HEK293T (cell line): ENCODE measurements at regions not wholly inside any gene's neighbourhood (a gene's known extent, or its start where the extent isn't known, plus 50 kb on each side); places are given as distances from the start of the nearest gene placed in this dataset.

Experiments
- CTBP1 ChIP-seq: fragments of 450-650 bp; IDR thresholded peaks from 2 replicates; pipeline ENCODE4 v1.6.1; 2016; ENCODE audit warnings: borderline replicate concordance
- ELF4 ChIP-seq: fragments of 450-650 bp; IDR thresholded peaks from 2 replicates; pipeline ENCODE4 v1.6.1; 2017; ENCODE audit warnings: antibody characterized with exemption
- FOXA1 ChIP-seq: fragments of 450-650 bp; IDR thresholded peaks from 2 replicates; pipeline ENCODE4 v1.6.1; 2016; ENCODE audit warnings: mild to moderate bottlenecking
- HDGF ChIP-seq: fragments of 450-650 bp; IDR thresholded peaks from 2 replicates; pipeline ENCODE4 v1.6.1; 2017; ENCODE audit warnings: antibody characterized with exemption, borderline replicate concordance
- L3MBTL2 ChIP-seq: fragments of 450-650 bp; conservative IDR thresholded peaks from 2 replicates; pipeline ENCODE4 v1.6.1; 2016; ENCODE audit warnings: mild to moderate bottlenecking
- NFRKB ChIP-seq: fragments of 450-650 bp; IDR thresholded peaks from 2 replicates; pipeline ENCODE4 v1.6.1; 2016; ENCODE audit warnings: mild to moderate bottlenecking, moderate library complexity
- SP1 ChIP-seq: fragments of 450-650 bp; IDR thresholded peaks from 2 replicates; pipeline ENCODE4 v1.6.1; 2017
- SUZ12 ChIP-seq: fragments of 450-650 bp; IDR thresholded peaks from 2 replicates; pipeline ENCODE4 v1.6.1; 2016; ENCODE audit warnings: mild to moderate bottlenecking
- TARDBP ChIP-seq: fragments of 450-650 bp; IDR thresholded peaks from 2 replicates; pipeline ENCODE4 v1.6.1; 2016
- ZNF384 ChIP-seq: fragments of 450-650 bp; IDR thresholded peaks from 2 replicates; pipeline ENCODE4 v1.6.1; 2016

DNA sequence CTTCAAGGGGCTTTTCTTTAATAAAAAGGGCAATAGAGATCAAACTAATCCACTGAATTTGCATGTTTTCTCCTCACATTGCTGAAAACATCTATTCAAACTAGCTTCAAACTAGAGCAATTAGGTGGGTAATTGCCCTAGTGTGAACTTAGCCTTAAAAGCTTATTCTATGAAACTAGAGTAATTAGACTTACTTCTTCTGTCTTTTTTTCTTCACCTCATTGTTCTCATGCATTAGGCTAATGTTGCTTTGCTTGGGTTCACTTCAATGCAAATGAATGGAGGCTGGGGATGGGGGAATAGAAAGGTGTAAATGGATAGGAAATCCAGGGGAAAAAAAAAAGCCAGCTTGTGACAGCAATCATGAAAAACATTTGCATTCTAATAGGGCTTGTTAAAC is 414.8 kb upstream of the LMO3 start:
- TF ChIP-seq NFRKB (no peak), TARDBP (no peak), SP1 (no peak), SUZ12 (no peak), CTBP1 (no peak), ZNF384 (no peak), L3MBTL2 (no peak), FOXA1 (no peak), HDGF (no peak), ELF4 (no peak)
